Bronchial epithelial cell (primary cell): ENCODE measurements at regions not wholly inside any gene's neighbourhood (a gene's known extent, or its start where the extent isn't known, plus 50 kb on each side); places are given as distances from the start of the nearest gene placed in this dataset.
"Not testable (repeated sequence)": the region's sequence is repeated elsewhere in the genome, so short reads cannot be mapped to it uniquely, and the experiment has no call there.

ENCODE experiments used
- DNase-seq: peaks from one replicate; pipeline ENCODE4 v3.0.0-alpha.2; 2010; ENCODE audit warnings: low read depth
- FAIRE-seq: peaks from 2 replicates; lab custom pipeline; 2011; peaks lifted over from hg19 to GRCh38; lab: Jason Lieb, UNC
- H3K27me3 ChIP-seq: 2 replicates; pipeline ENCODE4 v1.5.1; 2011; ENCODE audit warnings: low read length; ENCODE audit not compliant: control insufficient read depth, insufficient read depth
- H3K36me3 ChIP-seq: 2 replicates; pipeline ENCODE4 v1.5.1; 2011; ENCODE audit warnings: low read length; ENCODE audit not compliant: control insufficient read depth, insufficient read depth
- H3K4me3 ChIP-seq: 2 replicates; pipeline ENCODE4 v1.5.1; 2011; ENCODE audit warnings: mild to moderate bottlenecking, low read depth, low read length, control low read depth
- CTCF ChIP-seq: IDR thresholded peaks from 2 replicates; pipeline ENCODE4 v1.5.1; 2011; ENCODE audit warnings: mild to moderate bottlenecking, moderate library complexity, low read length, control low read depth, inconsistent platforms; ENCODE audit not compliant: insufficient read depth, severe bottlenecking

- DNase-seq (no peak), FAIRE-seq (no peak)
- Histone ChIP-seq H3K36me3 (no peaks in the 10 kb centered on the region), H3K4me3 (no peak overlapping the region), H3K27me3 (no peaks in the 10 kb centered on the region)
- no peak for TF ChIP-seq CTCF
Measured at GRCh38 chr9:22189471-22189870, 180.4 kb upstream of the CDKN2B start.

- H3K27me3 ChIP-seq, H3K4me3 ChIP-seq, FAIRE-seq, DNase-seq, H3K36me3 ChIP-seq: not testable (repeated sequence)
Measured at GRCh38 chr9:22197000-22197399, 187.9 kb upstream of the CDKN2B start.

- H3K27me3 ChIP-seq: no peaks in the 10 kb centered on the region
- no peaks in the 10 kb centered on the region for H3K36me3 ChIP-seq
- H3K4me3 ChIP-seq: no peak overlapping the region
- no peak for TF ChIP-seq CTCF
- no peak for FAIRE-seq
- no peak for DNase-seq
Measured at GRCh38 chr9:22198681-22199080, 189.6 kb upstream of the CDKN2B start.

GRCh38 chr9:22201256-22201655 is 192.2 kb upstream of the CDKN2B start:
- Histone ChIP-seq H3K4me3 (no peak overlapping the region), H3K36me3 (no peaks in the 10 kb centered on the region), H3K27me3 (no peaks in the 10 kb centered on the region)
- FAIRE-seq (no peak), DNase-seq (no peak)
- no peak for TF ChIP-seq CTCF

- no peak overlapping the region for H3K4me3 ChIP-seq
- no peaks in the 10 kb centered on the region for H3K36me3 ChIP-seq
- no peak for TF ChIP-seq CTCF
- H3K27me3 ChIP-seq: no peaks in the 10 kb centered on the region
- FAIRE-seq (no peak), DNase-seq (no peak)
Measured at GRCh38 chr9:22203371-22204138, 194.4 kb upstream of the CDKN2B start.

GRCh38 chr9:22204240-22204639 is 195.1 kb upstream of the CDKN2B start:
- H3K36me3 ChIP-seq: no peaks in the 10 kb centered on the region
- TF ChIP-seq CTCF: no peak
- H3K27me3 ChIP-seq: no peaks in the 10 kb centered on the region
- H3K4me3 ChIP-seq: no peak overlapping the region
- DNase-seq (no peak), FAIRE-seq (no peak)
